GM23248 (cell line): ENCODE measurements at regions not wholly inside any gene's neighbourhood (a gene's known extent, or its start where the extent isn't known, plus 50 kb on each side); places are given as distances from the start of the nearest gene placed in this dataset.

Experiments
- DNase-seq: peaks from one replicate; pipeline ENCODE4 v3.0.0-alpha.2; 2015
- H2AFZ ChIP-seq: fragments of 200-600 bp; sonication (generic); 2 replicates; pipeline ENCODE4 v1.6.1; 2016; ENCODE audit warnings: antibody characterized with exemption
- H3F3A ChIP-seq: fragments of 200-600 bp; sonication (generic); 2 replicates; pipeline ENCODE4 v1.6.1; 2016; ENCODE audit warnings: mild to moderate bottlenecking, antibody characterized with exemption, mixed run types; ENCODE audit not compliant: insufficient read depth
- H3K27ac ChIP-seq: fragments of 200-600 bp; sonication (generic); 2 replicates; pipeline ENCODE4 v1.5.1; 2016; ENCODE audit warnings: mild to moderate bottlenecking
- H3K27me3 ChIP-seq: fragments of 200-600 bp; sonication (generic); replicated peaks from 2 replicates; pipeline ENCODE4 v1.6.1; 2016; ENCODE audit warnings: mild to moderate bottlenecking; ENCODE audit not compliant: insufficient read depth
- H3K36me3 ChIP-seq: fragments of 200-600 bp; sonication (generic); 2 replicates; pipeline ENCODE4 v1.6.1; 2016; ENCODE audit warnings: low read depth, mild to moderate bottlenecking
- H3K4me1 ChIP-seq: fragments of 200-600 bp; sonication (generic); 2 replicates; pipeline ENCODE4 v1.6.1; 2016; ENCODE audit warnings: mild to moderate bottlenecking; ENCODE audit not compliant: insufficient read depth
- H3K4me2 ChIP-seq: fragments of 200-600 bp; sonication (generic); one replicate; pipeline ENCODE4 v1.6.1; 2016; ENCODE audit warnings: mild to moderate bottlenecking; ENCODE audit not compliant: unreplicated experiment
- H3K4me3 ChIP-seq: fragments of 200-600 bp; sonication (generic); 2 replicates; pipeline ENCODE4 v1.5.1; 2016; ENCODE audit warnings: mild to moderate bottlenecking
- H3K79me2 ChIP-seq: fragments of 200-600 bp; sonication (generic); 2 replicates; pipeline ENCODE4 v1.6.1; 2016; ENCODE audit warnings: mild to moderate bottlenecking; ENCODE audit not compliant: insufficient read depth
- H3K9ac ChIP-seq: fragments of 200-600 bp; sonication (generic); 2 replicates; pipeline ENCODE4 v1.6.1; 2016; ENCODE audit warnings: mild to moderate bottlenecking
- H3K9me2 ChIP-seq: fragments of 200-600 bp; sonication (generic); 2 replicates; pipeline ENCODE4 v1.6.1; 2016; ENCODE audit warnings: mixed run types, mild to moderate bottlenecking, moderate library complexity; ENCODE audit not compliant: insufficient read depth
- H3K9me3 ChIP-seq: fragments of 200-600 bp; sonication (generic); one replicate; pipeline ENCODE4 v1.6.1; 2017; ENCODE audit warnings: low read depth
- H4K20me1 ChIP-seq: fragments of 200-600 bp; sonication (generic); 2 replicates; pipeline ENCODE4 v1.6.0; 2016; ENCODE audit not compliant: insufficient read depth
- EZH2 ChIP-seq: fragments of 200-600 bp; sonication (generic); IDR thresholded peaks from 2 replicates; pipeline ENCODE4 v1.6.1; 2018; ENCODE audit warnings: antibody characterized with exemption, mild to moderate bottlenecking; ENCODE audit not compliant: insufficient read depth, poor library complexity, severe bottlenecking
- EZH2phosphoT487 ChIP-seq: fragments of 200-600 bp; sonication (generic); IDR thresholded peaks from 2 replicates; pipeline ENCODE4 v1.6.1; 2018; ENCODE audit warnings: antibody characterized with exemption, moderate library complexity, mild to moderate bottlenecking, low read depth; ENCODE audit not compliant: insufficient read depth
- WGBS, 2 experiments: methylation state at CpG; one replicate each; pipeline ENCODE4 v1.1.6; 2015 to 2017; ENCODE audit warnings: low lambda C conversion rate in 2 of 2, low coverage in 1 of 2; ENCODE audit errors: missing lambda C conversion rate in 2 of 2; 5-methylcytosine and 5-hydroxymethylcytosine counted together
- in situ Hi-C: fragments of 300-500 bp; cut with MboI; formaldehyde crosslinking; loops from 2 replicates; pipeline ENCODE4 v1.15.0; 2020

DNA sequence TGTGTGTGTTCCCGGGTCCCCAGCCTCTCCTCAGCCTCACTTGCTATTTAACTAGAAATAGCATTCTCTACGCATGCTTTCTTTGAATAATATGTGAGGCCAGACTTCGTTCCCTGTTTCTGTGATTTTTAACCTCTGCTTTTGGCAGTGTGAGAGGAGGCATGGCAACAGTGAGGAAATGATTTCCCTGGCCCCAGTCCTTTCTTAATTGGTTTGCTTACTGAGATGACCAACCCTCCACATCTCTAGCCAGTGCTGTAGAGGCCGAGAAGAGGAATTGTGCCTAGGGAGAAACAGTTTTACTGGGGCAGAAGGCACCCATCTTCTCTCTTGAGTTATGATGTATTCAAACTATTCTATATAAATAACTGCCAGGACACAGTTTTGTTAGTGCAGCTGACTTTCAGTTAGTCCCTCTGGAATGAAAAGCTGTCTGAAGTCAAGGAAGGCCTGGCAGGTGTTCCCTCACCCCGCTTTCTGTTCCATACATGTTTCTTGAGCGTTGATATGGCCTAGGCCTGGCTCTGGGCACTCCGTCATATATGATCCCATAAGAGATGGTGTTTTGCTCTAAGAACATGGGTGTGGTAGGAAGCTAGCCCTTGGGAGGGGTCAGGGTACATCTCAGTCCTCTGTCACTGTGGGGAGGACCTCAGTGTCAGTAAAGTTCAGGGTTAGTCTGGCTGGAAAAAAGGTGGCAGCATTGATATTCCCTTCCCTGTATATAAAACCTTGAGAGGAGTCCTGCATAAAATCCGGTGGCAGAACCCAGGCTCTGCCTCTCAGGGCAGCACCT, 73.7 kb upstream of the NPAS1 start:
- H3K9ac ChIP-seq: peak overlapping the region; percentile 63

DNA sequence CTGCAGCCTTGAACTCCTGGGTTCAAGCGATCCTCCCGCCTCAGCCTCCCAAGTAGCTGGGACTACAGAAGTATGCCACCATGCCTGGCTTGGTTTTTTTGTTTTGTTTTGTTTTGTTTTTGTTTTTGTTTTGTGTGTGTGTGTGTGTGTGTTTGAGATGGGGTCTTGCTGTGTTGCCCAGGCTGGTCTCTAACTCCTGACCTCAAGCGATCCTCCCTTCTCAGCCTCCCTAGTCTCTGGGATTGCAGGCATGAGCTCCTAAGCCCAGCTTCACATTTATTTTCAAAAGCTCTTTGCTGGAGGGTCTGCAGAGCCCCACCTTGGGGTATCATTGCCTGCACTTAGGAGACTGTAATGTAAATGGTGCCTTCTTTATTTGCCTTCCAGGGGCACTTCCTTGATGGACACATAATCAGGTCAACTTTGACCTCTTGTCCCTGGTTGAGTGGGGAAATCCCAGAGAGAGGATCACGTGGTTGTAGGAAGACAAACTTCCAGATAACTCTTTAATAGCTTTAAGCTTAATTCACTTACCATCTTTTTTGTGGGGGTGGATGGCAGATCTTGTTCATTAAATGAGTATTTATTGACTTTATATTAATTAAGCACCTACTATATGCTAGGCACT, 72.9 kb upstream of the NPAS1 start:
- H3K36me3 ChIP-seq: no peaks in the 10 kb centered on the region
- no peaks in the 10 kb centered on the region for H3K9me3 ChIP-seq
- peak overlapping the region; percentile 78; the same call in 1 of the 2 replicates for H3K27ac ChIP-seq
- no peak for DNase-seq
- in situ Hi-C loops: no loop called here
- H3K27me3 ChIP-seq: no peaks in the 10 kb centered on the region
- no peaks in the 10 kb centered on the region for H4K20me1 ChIP-seq
- peaks cover 94% of the 10 kb centered on the region for H3K79me2 ChIP-seq
- H3K4me3 ChIP-seq: no peak overlapping the region
- H3F3A ChIP-seq: peaks cover 39% of the 10 kb centered on the region
- no peaks in the 10 kb centered on the region for H3K9me2 ChIP-seq
- H3K9ac ChIP-seq: no peak overlapping the region
- H3K4me2 ChIP-seq: no peak overlapping the region
- no peak overlapping the region for H2AFZ ChIP-seq
- TF ChIP-seq EZH2 (no peak), EZH2phosphoT487 (no peak)
- H3K4me1 ChIP-seq: peaks cover 47% of the 10 kb centered on the region
- WGBS, 2 experiments: 85% methylated on average over 4 of the region's 4 CpGs

More for the DNA sequence above, 73.7 kb upstream of the NPAS1 start:
- WGBS, 2 experiments: 58% methylated on average over 8 of the region's 8 CpGs
- H3K9me2 ChIP-seq: no peaks in the 10 kb centered on the region
- TF ChIP-seq EZH2phosphoT487: no peak
- TF ChIP-seq EZH2: no peak
- H4K20me1 ChIP-seq: no peaks in the 10 kb centered on the region
- H3K27ac ChIP-seq: peak overlapping the region; percentile 78
- peaks cover 39% of the 10 kb centered on the region for H3K4me1 ChIP-seq
- no peaks in the 10 kb centered on the region for H3K9me3 ChIP-seq
- in situ Hi-C loops: no loop called here
- peaks cover 98% of the 10 kb centered on the region for H3K79me2 ChIP-seq
- H3K4me2 ChIP-seq: peak overlapping the region; percentile 29
- peak; percentile 56 for DNase-seq
- peaks cover 31% of the 10 kb centered on the region for H3F3A ChIP-seq
- no peaks in the 10 kb centered on the region for H3K27me3 ChIP-seq
- H3K36me3 ChIP-seq: no peaks in the 10 kb centered on the region
- H3K4me3 ChIP-seq: peak overlapping the region; percentile 11; the same call in 1 of the 2 replicates
- H2AFZ ChIP-seq: no peak overlapping the region

DNA sequence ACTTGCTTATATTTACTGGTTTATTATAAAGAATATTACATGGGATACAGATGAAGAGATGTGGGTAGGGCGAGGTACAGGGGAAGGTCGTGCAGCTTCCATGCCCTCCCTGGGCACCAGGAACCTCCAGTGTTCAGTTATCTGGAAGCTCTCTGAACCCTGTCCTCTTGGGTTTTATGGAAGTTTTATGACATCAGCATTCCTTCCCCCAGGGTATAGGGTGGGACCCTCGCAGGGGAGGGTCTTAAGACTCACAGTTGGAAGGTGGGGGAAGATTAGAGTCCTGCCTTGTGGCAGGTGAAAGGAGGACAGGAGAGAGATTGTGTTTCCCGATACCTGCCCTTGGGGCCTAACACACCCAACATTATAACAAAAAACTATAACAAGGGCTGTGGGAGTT, 71.8 kb upstream of the NPAS1 start:
- WGBS, 2 experiments: 96 to 99% methylated on average over 4 of the region's 4 CpGs
- H4K20me1 ChIP-seq: no peaks in the 10 kb centered on the region
- peaks cover 90% of the 10 kb centered on the region for H3K79me2 ChIP-seq

DNA sequence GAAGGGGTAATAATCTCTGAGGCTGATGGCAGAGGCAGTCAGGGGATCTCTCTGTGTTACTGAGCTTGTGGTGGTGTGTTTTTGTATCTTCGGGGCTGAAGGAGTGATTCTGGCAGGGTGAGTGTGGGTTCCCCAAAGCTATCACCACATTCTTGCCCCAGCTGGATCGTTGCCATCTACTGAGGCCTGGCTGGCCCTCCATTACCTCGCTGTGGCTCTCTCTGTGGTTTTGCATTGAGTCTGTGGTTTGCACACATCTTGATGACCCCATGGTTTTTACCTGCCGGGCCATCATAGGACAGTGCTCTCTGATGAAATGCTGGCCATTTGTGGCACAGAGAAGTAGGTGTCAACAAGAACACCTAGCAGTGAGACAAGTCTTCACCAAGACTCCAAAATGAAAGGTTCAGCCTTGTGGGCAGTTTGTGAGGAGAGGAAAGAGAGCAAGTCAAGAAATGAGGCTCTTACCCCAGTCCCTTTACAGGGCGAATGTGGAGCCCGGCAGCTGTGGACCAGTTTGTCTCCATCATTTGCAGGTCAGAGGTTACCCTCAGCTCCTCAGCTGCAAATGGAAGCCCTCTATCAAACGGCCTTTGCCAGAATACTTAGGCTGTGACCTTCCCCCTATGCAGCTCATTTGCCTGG, 69.0 kb upstream of the NPAS1 start:
- H3K4me3 ChIP-seq: no peak overlapping the region
- H3K9me2 ChIP-seq: no peaks in the 10 kb centered on the region
- H3K27ac ChIP-seq: peak overlapping the region; percentile 66
- in situ Hi-C loops: no loop called here
- no peak overlapping the region for H2AFZ ChIP-seq
- no peaks in the 10 kb centered on the region for H3K36me3 ChIP-seq
- peak overlapping the region; percentile 33; the same call in 1 of the 2 replicates for H3K9ac ChIP-seq
- H3K4me2 ChIP-seq: peak overlapping the region; percentile 48
- H3K79me2 ChIP-seq: peaks cover 92% of the 10 kb centered on the region
- TF ChIP-seq EZH2 (no peak), EZH2phosphoT487 (no peak)
- 79 to 80% methylated on average over 7 of the region's 7 CpGs for WGBS, 2 experiments
- no peaks in the 10 kb centered on the region for H3K9me3 ChIP-seq
- DNase-seq: no peak
- H3K4me1 ChIP-seq: peaks cover 47% of the 10 kb centered on the region
- no peaks in the 10 kb centered on the region for H3K27me3 ChIP-seq
- no peaks in the 10 kb centered on the region for H4K20me1 ChIP-seq
- H3F3A ChIP-seq: peaks cover 52% of the 10 kb centered on the region

More for the DNA sequence above, 71.8 kb upstream of the NPAS1 start:
- H2AFZ ChIP-seq: no peak overlapping the region
- no peaks in the 10 kb centered on the region for H3K36me3 ChIP-seq
- no peaks in the 10 kb centered on the region for H3K9me3 ChIP-seq
- no peaks in the 10 kb centered on the region for H3K9me2 ChIP-seq
- H3K27me3 ChIP-seq: no peaks in the 10 kb centered on the region
- H3K4me1 ChIP-seq: peaks cover 56% of the 10 kb centered on the region
- H3K4me3 ChIP-seq: no peak overlapping the region
- H3F3A ChIP-seq: peaks cover 49% of the 10 kb centered on the region
- in situ Hi-C loops: no loop called here
- H3K27ac ChIP-seq: no peak overlapping the region
- no peak overlapping the region for H3K9ac ChIP-seq
- TF ChIP-seq EZH2 (no peak), EZH2phosphoT487 (no peak)
- no peak overlapping the region for H3K4me2 ChIP-seq
- DNase-seq: no peak
